Neuronal stem cell (in vitro differentiated cells): ENCODE measurements at regions not wholly inside any gene's neighbourhood (a gene's known extent, or its start where the extent isn't known, plus 50 kb on each side); places are given as distances from the start of the nearest gene placed in this dataset.

Experiments used
- DNase-seq: peaks from one replicate; pipeline ENCODE4 v3.0.0-alpha.2; 2013; ENCODE audit warnings: low spot score
- H2AFZ ChIP-seq: one replicate; pipeline ENCODE4 v1.6.1; 2013; ENCODE audit warnings: mild to moderate bottlenecking, low read length, inconsistent platforms
- H2AK5ac ChIP-seq: 2 replicates; pipeline ENCODE4 v1.6.1; 2013; ENCODE audit warnings: low read depth, mild to moderate bottlenecking, inconsistent platforms, low read length, moderate library complexity, mixed read lengths
- H2BK120ac ChIP-seq: 2 replicates; pipeline ENCODE4 v1.6.1; 2013; ENCODE audit warnings: low read depth, mild to moderate bottlenecking, inconsistent platforms, low read length, moderate library complexity, mixed read lengths
- H2BK12ac ChIP-seq: one replicate; pipeline ENCODE4 v1.6.1; 2013; ENCODE audit warnings: low read length, inconsistent platforms
- H2BK15ac ChIP-seq: 2 replicates; pipeline ENCODE4 v1.6.1; 2013; ENCODE audit warnings: mild to moderate bottlenecking, low read length, inconsistent platforms, mixed read lengths
- H2BK5ac ChIP-seq: one replicate; pipeline ENCODE4 v1.6.1; 2013; ENCODE audit warnings: inconsistent platforms, mild to moderate bottlenecking, low read length, moderate library complexity
- H3K14ac ChIP-seq: one replicate; pipeline ENCODE4 v1.6.1; 2013; ENCODE audit warnings: low read length, inconsistent platforms
- H3K18ac ChIP-seq: 2 replicates; pipeline ENCODE4 v1.6.1; 2013; ENCODE audit warnings: low read length, inconsistent platforms
- H3K23ac ChIP-seq: 2 replicates; pipeline ENCODE4 v1.6.1; 2013; ENCODE audit warnings: low read depth, mild to moderate bottlenecking, mixed read lengths, low read length, inconsistent platforms; ENCODE audit not compliant: poor library complexity
- H3K27ac ChIP-seq: replicated peaks from 3 replicates; pipeline ENCODE4 v1.5.1; 2013; ENCODE audit warnings: low read length, inconsistent platforms
- H3K27me3 ChIP-seq, 3 experiments: 2 replicates each; pipeline ENCODE4 v1.6.1; 2013; ENCODE audit warnings: low read length in 3 of 3, mild to moderate bottlenecking in 2 of 3, inconsistent platforms in 1 of 3, low read depth in 1 of 3, mixed read lengths in 1 of 3, moderate library complexity in 1 of 3; ENCODE audit not compliant: control insufficient read depth in 3 of 3, insufficient read depth in 3 of 3
- H3K36me3 ChIP-seq, 2 donors: replicated peaks in 1 of 2; 2 replicates each; pipeline ENCODE4 v1.6.1; 2013; ENCODE audit warnings: low read length in 2 of 2; ENCODE audit not compliant: control insufficient read depth in 2 of 2, insufficient read depth in 2 of 2
- H3K4ac ChIP-seq: 2 replicates; pipeline ENCODE4 v1.6.1; 2013; ENCODE audit warnings: inconsistent platforms, mild to moderate bottlenecking, low read length, moderate library complexity
- H3K4me1 ChIP-seq, 2 donors: 1 replicate in 1 of 2; 2 replicates in 1 of 2; pipeline ENCODE4 v1.6.1; 2013; ENCODE audit warnings: low read length in 2 of 2, low read depth in 1 of 2; ENCODE audit not compliant: control insufficient read depth in 2 of 2, insufficient read depth in 1 of 2
- H3K4me2 ChIP-seq: one replicate; pipeline ENCODE4 v1.6.1; 2013; ENCODE audit warnings: mild to moderate bottlenecking, low read length, inconsistent platforms; ENCODE audit not compliant: insufficient read depth, poor library complexity, severe bottlenecking
- H3K4me3 ChIP-seq, 2 donors: 2 replicates each; pipeline ENCODE4 v1.5.1; 2013; ENCODE audit warnings: low read length in 2 of 2, mild to moderate bottlenecking in 2 of 2, inconsistent platforms in 1 of 2, moderate library complexity in 1 of 2
- H3K79me1 ChIP-seq: one replicate; pipeline ENCODE4 v1.6.1; 2013; ENCODE audit warnings: low read depth, mild to moderate bottlenecking, inconsistent platforms, low read length, moderate library complexity
- H3K9ac ChIP-seq: one replicate; pipeline ENCODE4 v1.6.1; 2013; ENCODE audit warnings: mild to moderate bottlenecking, low read depth, low read length, inconsistent platforms; ENCODE audit not compliant: poor library complexity
- H3K9me3 ChIP-seq, 2 donors: replicated peaks in 1 of 2; 2 replicates each; pipeline versions ENCODE3 to v1.6.1; 2013; ENCODE audit warnings: low read length in 2 of 2, mild to moderate bottlenecking in 2 of 2, inconsistent platforms in 1 of 2, low read depth in 1 of 2, mixed read lengths in 1 of 2, moderate library complexity in 1 of 2; ENCODE audit not compliant: control insufficient read depth in 2 of 2, insufficient read depth in 1 of 2
- H4K8ac ChIP-seq: one replicate; pipeline ENCODE4 v1.6.1; 2013; ENCODE audit warnings: low read depth, mild to moderate bottlenecking, inconsistent platforms, low read length, moderate library complexity
- H4K91ac ChIP-seq: one replicate; pipeline ENCODE4 v1.6.1; 2013; ENCODE audit warnings: low read length, low read depth, mild to moderate bottlenecking, inconsistent platforms; ENCODE audit not compliant: poor library complexity
- WGBS, 2 donors: extraction: QIAGEN DNeasy Blood & Tissue Kit; methylation state at CpG; one replicate each; pipeline ENCODE4 v1.1.7; 2013; ENCODE audit warnings: missing lambda C conversion rate in 2 of 2, mixed read lengths in 1 of 2; ENCODE audit not compliant: insufficient read length in 2 of 2, insufficient replicate concordance in 1 of 2; ENCODE audit errors: extremely low coverage in 2 of 2; 5-methylcytosine and 5-hydroxymethylcytosine counted together

DNA sequence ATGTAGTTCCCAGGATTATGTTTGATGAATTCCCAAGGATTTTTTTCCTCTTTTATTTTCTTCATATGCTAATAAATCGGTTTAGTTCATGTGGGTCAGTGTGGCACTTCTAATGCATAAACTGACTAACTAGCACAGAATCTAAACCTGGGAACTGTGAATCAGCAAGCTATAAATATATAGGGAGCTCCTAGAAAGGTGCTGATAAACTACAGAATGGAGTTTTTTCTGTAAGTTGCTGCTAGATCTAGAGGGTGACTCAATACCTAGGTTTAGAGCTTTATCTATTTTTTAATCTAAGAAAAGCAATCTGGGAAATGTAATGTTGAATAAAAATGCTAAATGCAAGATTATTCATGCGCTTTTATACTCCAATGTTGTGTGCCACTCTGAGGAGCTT is 118.8 kb upstream of the PTCHD4 start:
- peaks cover 0 to 4% of the 10 kb centered on the region in 2 donors for H3K9me3 ChIP-seq
- no peak for DNase-seq
- no peak overlapping the region for H3K23ac ChIP-seq
- no peak overlapping the region for H3K9ac ChIP-seq
- no peak overlapping the region for H2BK5ac ChIP-seq
- H3K36me3 ChIP-seq = no peaks in the 10 kb centered on the region
- H3K4me1 ChIP-seq = no peaks in the 10 kb centered on the region
- no peak overlapping the region for H4K8ac ChIP-seq
- no peak overlapping the region for H2BK12ac ChIP-seq
- no peaks in the 10 kb centered on the region for H3K27me3 ChIP-seq
- H3K14ac ChIP-seq = no peak overlapping the region
- no peak overlapping the region for H3K4ac ChIP-seq
- H2AK5ac ChIP-seq = no peak overlapping the region
- no peak overlapping the region for H2BK120ac ChIP-seq
- no peak overlapping the region for H2AFZ ChIP-seq
- no peak overlapping the region for H4K91ac ChIP-seq
- H3K18ac ChIP-seq = no peak overlapping the region
- no peak overlapping the region for H2BK15ac ChIP-seq
- H3K4me2 ChIP-seq = no peak overlapping the region
- no peaks in the 10 kb centered on the region for H3K79me1 ChIP-seq
- no peak overlapping the region for H3K27ac ChIP-seq
- no peak overlapping the region for H3K4me3 ChIP-seq
- no CpG with 5 or more reads among the region's 2 CpGs for WGBS, 2 donors

DNA sequence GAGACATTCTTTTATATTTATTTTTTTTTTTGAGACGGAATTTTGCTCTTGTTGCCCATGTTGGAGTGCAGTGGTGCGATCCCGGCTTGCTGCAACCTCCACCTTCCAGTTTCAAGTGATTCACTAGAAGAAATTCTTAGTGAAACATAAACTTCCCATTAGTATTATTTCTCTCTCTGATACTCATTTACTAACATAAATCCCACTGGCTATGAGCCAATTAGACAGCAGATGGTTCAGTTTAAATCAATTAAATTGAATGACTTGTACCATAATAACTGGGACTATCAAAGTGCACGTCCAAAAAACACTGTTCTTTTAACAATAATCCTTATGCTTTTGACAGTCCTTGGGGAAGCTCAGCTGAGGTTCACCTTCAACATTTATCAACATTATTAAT is 111.2 kb upstream of the PTCHD4 start:
- H4K91ac ChIP-seq = no peak overlapping the region
- H2BK120ac ChIP-seq = no peak overlapping the region
- no peak overlapping the region for H2BK12ac ChIP-seq
- H3K4me1 ChIP-seq = peaks cover 4 to 9% of the 10 kb centered on the region in 2 donors
- H3K79me1 ChIP-seq = no peaks in the 10 kb centered on the region
- no peak overlapping the region for H2AFZ ChIP-seq
- H2BK5ac ChIP-seq = no peak overlapping the region
- H3K36me3 ChIP-seq = no peaks in the 10 kb centered on the region
- H3K9me3 ChIP-seq = no peaks in the 10 kb centered on the region
- WGBS, 2 donors = no CpG with 5 or more reads among the region's 4 CpGs
- H3K9ac ChIP-seq = no peak overlapping the region
- DNase-seq = no peak
- H3K14ac ChIP-seq = no peak overlapping the region
- H3K23ac ChIP-seq = no peak overlapping the region
- no peak overlapping the region for H3K4me3 ChIP-seq
- H2BK15ac ChIP-seq = no peak overlapping the region
- H3K4me2 ChIP-seq = no peak overlapping the region
- no peak overlapping the region for H4K8ac ChIP-seq
- H3K4ac ChIP-seq = no peak overlapping the region
- no peak overlapping the region for H3K27ac ChIP-seq
- H3K27me3 ChIP-seq = no peaks in the 10 kb centered on the region
- no peak overlapping the region for H2AK5ac ChIP-seq
- no peak overlapping the region for H3K18ac ChIP-seq

DNA sequence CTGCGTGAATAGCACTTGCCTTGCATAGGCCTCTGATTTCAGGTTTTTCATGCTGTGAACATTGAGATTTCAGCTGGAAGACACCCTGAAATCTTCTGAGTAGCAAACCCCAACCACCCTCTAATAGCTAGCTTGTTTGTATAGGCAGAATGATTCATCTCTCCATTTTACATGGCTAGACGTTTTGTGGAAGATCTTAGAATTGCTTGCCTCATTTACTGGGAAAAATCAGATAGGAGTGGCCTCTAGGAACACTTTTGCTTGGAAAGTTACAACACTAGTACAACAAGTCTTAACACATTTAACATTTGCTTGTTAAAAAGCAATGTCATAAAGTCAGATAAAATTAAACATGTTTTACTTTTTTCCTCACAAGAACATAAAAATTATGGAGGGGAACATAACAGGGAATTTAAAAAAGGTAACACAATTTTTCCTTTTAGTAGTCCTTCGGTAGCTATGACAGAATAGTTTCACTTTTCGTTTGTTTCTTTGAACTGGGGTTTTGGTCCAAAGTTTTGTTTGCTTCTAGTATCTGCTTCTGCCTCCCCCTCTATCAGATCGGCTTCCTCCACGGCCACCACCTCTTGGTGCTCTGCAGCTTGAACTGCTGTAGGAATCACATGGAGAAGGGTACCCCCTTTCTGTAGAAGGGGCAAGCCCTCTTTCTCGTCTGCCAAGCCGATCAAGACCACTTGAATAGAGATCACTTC is 102.2 kb upstream of the PTCHD4 start:
- H2BK15ac ChIP-seq = no peak overlapping the region
- H3K4me3 ChIP-seq = no peak overlapping the region
- H4K91ac ChIP-seq = no peak overlapping the region
- H3K4ac ChIP-seq = no peak overlapping the region
- no peak overlapping the region for H3K14ac ChIP-seq
- no peaks in the 10 kb centered on the region for H3K36me3 ChIP-seq
- WGBS, 2 donors = no CpG with 5 or more reads among the region's 8 CpGs
- H3K9ac ChIP-seq = no peak overlapping the region
- no peak overlapping the region for H2BK5ac ChIP-seq
- no peak overlapping the region for H3K4me2 ChIP-seq
- no peak overlapping the region for H4K8ac ChIP-seq
- H3K9me3 ChIP-seq = no peaks in the 10 kb centered on the region
- no peak for DNase-seq
- H3K4me1 ChIP-seq = no peaks in the 10 kb centered on the region
- H3K18ac ChIP-seq = no peak overlapping the region
- H3K79me1 ChIP-seq = no peaks in the 10 kb centered on the region
- H3K23ac ChIP-seq = no peak overlapping the region
- H3K27me3 ChIP-seq = no peaks in the 10 kb centered on the region
- no peak overlapping the region for H2BK12ac ChIP-seq
- H2BK120ac ChIP-seq = no peak overlapping the region
- H2AFZ ChIP-seq = no peak overlapping the region
- H3K27ac ChIP-seq = no peak overlapping the region
- H2AK5ac ChIP-seq = no peak overlapping the region

DNA sequence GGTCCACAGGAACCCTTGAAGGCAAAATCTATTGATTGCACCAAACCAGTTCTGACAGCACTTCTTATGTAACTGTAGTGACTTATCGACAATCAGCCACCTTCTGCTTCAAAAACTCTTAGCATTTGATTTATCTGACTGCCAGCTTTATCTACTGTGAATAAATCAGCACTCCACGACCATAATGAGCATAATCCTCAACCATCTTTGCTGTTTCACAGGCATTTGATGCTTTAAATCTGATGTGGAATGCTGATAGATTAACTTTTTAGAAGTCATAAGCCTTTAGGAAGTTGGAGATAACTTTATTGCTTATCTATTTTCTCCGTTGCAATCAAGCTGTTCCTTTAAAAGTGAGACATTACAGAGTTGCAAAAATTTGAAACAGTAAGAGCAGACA is 101.5 kb upstream of the PTCHD4 start:
- no peak overlapping the region for H3K9ac ChIP-seq
- H3K23ac ChIP-seq = no peak overlapping the region
- H3K4me1 ChIP-seq = no peaks in the 10 kb centered on the region
- no peaks in the 10 kb centered on the region for H3K27me3 ChIP-seq
- no peak overlapping the region for H3K4me2 ChIP-seq
- no peak overlapping the region for H4K91ac ChIP-seq
- no peak overlapping the region for H4K8ac ChIP-seq
- no peak overlapping the region for H3K4me3 ChIP-seq
- WGBS, 2 donors = no CpG with 5 or more reads among the region's 3 CpGs
- H2AFZ ChIP-seq = no peak overlapping the region
- H3K4ac ChIP-seq = no peak overlapping the region
- H2BK12ac ChIP-seq = no peak overlapping the region
- H2BK120ac ChIP-seq = no peak overlapping the region
- H3K36me3 ChIP-seq = no peaks in the 10 kb centered on the region
- H3K79me1 ChIP-seq = no peaks in the 10 kb centered on the region
- H3K14ac ChIP-seq = no peak overlapping the region
- H3K27ac ChIP-seq = no peak overlapping the region
- DNase-seq = no peak
- no peak overlapping the region for H3K18ac ChIP-seq
- H2BK5ac ChIP-seq = no peak overlapping the region
- H3K9me3 ChIP-seq = no peaks in the 10 kb centered on the region
- no peak overlapping the region for H2BK15ac ChIP-seq
- no peak overlapping the region for H2AK5ac ChIP-seq
